Dendritic cell treated with granulocyte-macrophage colony-stimulating factor and Interleukin-4, amounts not matched to agents 40 ng/mL and 50 ng/mL, for 4 days (primary cell): ENCODE measurements at regions not wholly inside any gene's neighbourhood (a gene's known extent, or its start where the extent isn't known, plus 50 kb on each side); places are given as distances from the start of the nearest gene placed in this dataset.

Experiments used
- H3K27ac Mint-ChIP-seq: one replicate; pipeline ENCODE4 v1.8.0; 2022; ENCODE audit warnings: mild to moderate bottlenecking, mixed read lengths
- H3K27me3 Mint-ChIP-seq: one replicate; pipeline ENCODE4 v1.8.0; 2022; ENCODE audit warnings: mild to moderate bottlenecking, mixed read lengths
- H3K36me3 Mint-ChIP-seq: one replicate; pipeline ENCODE4 v1.8.0; 2022; ENCODE audit warnings: low read depth, mixed read lengths
- H3K4me1 Mint-ChIP-seq: one replicate; pipeline ENCODE4 v1.8.0; 2022; ENCODE audit warnings: low read depth, mixed read lengths
- H3K4me3 Mint-ChIP-seq: one replicate; pipeline ENCODE4 v1.8.0; 2022; ENCODE audit warnings: mild to moderate bottlenecking, moderate library complexity, mixed read lengths
- H3K9me3 Mint-ChIP-seq: one replicate; pipeline ENCODE4 v1.8.0; 2022; ENCODE audit warnings: mixed read lengths
- intact Hi-C: fragments of 100-400 bp; cut with micrococcal nuclease; formaldehyde crosslinking; loops from one replicate; pipeline ENCODE4 v1.15.0; 2022

DNA sequence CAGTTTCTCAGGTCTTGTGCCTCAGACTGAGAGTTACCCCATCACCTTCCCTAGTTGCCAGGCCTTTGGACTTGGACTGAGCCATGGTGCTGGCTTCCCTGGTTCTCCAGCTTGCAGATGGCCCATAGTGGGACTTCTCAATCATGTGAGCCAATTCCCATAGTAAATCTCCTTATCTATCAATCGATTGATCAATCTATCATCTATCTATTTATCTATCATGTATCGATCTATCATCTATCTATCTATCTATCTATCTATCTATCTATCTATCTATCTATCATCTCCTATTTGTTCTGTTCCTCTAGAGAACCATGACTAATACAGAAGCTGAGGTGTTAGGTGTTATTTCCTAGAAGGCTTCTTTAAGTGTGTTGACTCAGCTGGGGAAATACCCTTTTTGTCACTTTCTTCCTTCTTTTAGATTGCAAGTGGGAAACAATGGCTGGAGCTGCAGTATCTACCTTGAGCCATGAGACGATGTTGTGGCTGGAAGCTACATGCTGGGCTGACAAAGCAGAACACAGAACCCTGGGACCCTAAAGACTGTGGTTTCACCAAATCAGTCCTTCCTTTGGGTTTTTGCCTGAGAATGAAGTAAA is 234.7 kb upstream of the GLI3 start:
- Mint-ChIP-seq H3K4me1 (no peaks in the 10 kb centered on the region), H3K27me3 (no peaks in the 10 kb centered on the region), H3K27ac (no peak overlapping the region), H3K36me3 (no peaks in the 10 kb centered on the region), H3K4me3 (no peak overlapping the region), H3K9me3 (peaks cover under 1% of the 10 kb centered on the region)
- intact Hi-C loops = no loop called here

DNA sequence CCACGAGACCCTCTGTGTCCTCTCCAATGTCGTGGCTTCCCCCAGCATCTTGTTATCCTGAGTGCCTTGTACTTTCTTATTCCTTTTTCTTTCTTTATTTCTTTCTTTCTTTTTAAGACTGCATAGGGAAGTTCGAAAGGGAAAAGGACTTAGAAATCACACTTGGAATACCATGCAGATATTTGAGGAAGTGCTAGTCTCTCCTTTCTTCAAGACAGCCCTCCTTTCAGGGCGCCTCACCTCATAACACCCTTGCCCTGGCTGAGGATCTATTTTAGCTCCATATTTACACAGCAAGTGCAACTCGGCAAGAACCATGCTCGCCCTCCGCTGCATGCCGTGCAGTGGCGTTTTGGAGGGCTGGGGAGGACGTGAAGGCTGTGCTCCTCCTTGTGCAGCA is 232.3 kb upstream of the GLI3 start:
- H3K36me3 Mint-ChIP-seq = no peaks in the 10 kb centered on the region
- H3K9me3 Mint-ChIP-seq = no peaks in the 10 kb centered on the region
- H3K27ac Mint-ChIP-seq = no peak overlapping the region
- H3K27me3 Mint-ChIP-seq = no peaks in the 10 kb centered on the region
- no peak overlapping the region for H3K4me3 Mint-ChIP-seq
- H3K4me1 Mint-ChIP-seq = no peaks in the 10 kb centered on the region
- intact Hi-C loops = no loop called here

DNA sequence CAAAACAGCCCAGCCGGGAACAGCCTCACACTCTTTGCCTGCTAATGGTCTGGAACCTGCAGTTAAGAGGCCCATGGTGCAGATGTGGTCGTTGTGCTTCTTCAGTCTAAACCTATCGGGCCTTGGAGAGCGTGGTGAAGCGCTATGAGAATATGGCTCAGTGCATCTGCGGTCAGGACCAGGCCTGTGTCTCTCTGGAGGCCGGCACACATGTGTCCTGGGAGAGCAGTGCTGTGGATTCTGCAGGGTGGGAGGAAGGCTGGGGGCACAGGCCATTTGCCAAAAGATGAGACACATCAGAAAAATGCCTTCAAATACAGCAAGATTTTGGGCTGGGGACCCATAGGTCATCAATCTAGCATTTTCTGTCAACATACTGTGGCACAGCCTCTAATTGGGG is 231.5 kb upstream of the GLI3 start:
- no peak overlapping the region for H3K4me3 Mint-ChIP-seq
- no peaks in the 10 kb centered on the region for H3K36me3 Mint-ChIP-seq
- H3K9me3 Mint-ChIP-seq = no peaks in the 10 kb centered on the region
- no peaks in the 10 kb centered on the region for H3K4me1 Mint-ChIP-seq
- intact Hi-C loops = no loop called here
- no peaks in the 10 kb centered on the region for H3K27me3 Mint-ChIP-seq
- no peak overlapping the region for H3K27ac Mint-ChIP-seq

DNA sequence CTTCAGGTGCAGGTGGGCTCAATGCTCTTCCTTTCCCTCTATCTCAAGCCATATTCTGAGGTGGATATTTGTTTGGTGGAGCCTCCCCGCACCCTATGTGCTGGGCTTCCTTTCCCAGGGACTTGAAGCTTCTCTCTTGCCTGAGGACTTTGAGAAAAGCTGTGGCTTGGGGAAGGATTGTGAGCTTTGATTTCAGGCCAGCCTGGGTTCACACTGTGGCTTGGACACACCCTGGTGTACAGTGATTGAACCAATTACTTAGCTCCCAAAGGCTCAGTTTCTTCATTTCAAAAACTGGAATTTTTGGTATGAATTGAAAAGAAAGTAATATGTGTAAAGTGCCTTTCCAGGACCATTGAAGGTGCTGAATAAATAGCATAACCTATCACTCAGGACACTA is 224.5 kb upstream of the GLI3 start:
- H3K27ac Mint-ChIP-seq = no peak overlapping the region
- intact Hi-C loops = no loop called here
- no peak overlapping the region for H3K4me3 Mint-ChIP-seq
- no peaks in the 10 kb centered on the region for H3K36me3 Mint-ChIP-seq
- no peaks in the 10 kb centered on the region for H3K4me1 Mint-ChIP-seq
- H3K9me3 Mint-ChIP-seq = no peaks in the 10 kb centered on the region
- H3K27me3 Mint-ChIP-seq = no peaks in the 10 kb centered on the region

DNA sequence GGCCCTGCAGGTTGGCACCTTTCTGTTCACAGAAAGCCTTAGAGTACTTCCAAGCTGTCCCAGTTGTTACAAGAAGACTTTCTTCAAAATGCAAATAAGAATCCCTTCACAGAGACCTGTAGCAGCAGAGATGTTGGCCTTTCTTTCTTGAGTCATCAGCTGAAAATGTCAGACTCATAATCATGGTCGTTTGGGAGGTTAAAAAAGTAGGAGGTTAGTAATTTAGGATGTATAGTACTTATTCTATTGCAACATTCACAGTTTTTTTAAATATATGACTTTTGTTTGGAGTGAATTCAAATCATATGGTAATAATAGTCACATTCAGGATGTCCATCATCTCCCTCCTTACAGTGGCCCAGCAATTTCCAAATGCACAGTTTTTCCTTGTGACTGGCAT is 223.9 kb upstream of the GLI3 start:
- Mint-ChIP-seq H3K27me3 (no peaks in the 10 kb centered on the region), H3K4me3 (no peak overlapping the region), H3K36me3 (no peaks in the 10 kb centered on the region), H3K27ac (no peak overlapping the region), H3K4me1 (no peaks in the 10 kb centered on the region), H3K9me3 (no peaks in the 10 kb centered on the region)
- intact Hi-C loops = no loop called here

DNA sequence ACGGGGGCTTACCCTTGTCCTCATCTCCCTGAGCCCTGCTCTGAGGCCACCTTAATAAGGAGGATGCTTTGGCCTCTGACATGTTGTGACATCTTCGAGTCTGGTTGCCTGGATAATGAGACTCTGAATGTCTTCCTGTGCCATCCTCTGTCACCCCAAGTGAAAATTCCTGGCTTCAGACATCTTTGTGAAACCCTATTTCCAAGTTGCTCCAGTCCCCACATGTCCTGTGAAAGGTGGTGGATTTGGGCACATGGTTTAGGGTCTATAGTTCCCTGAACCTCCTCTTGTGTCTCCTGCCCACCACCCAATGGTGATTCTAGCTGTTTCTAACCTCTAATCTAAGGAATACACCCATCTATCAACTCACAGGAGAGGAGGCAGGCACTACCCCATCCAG is 223.1 kb upstream of the GLI3 start:
- no peaks in the 10 kb centered on the region for H3K36me3 Mint-ChIP-seq
- no peak overlapping the region for H3K27ac Mint-ChIP-seq
- no peaks in the 10 kb centered on the region for H3K4me1 Mint-ChIP-seq
- H3K27me3 Mint-ChIP-seq = no peaks in the 10 kb centered on the region
- H3K9me3 Mint-ChIP-seq = no peaks in the 10 kb centered on the region
- no peak overlapping the region for H3K4me3 Mint-ChIP-seq
- intact Hi-C loops = no loop called here

DNA sequence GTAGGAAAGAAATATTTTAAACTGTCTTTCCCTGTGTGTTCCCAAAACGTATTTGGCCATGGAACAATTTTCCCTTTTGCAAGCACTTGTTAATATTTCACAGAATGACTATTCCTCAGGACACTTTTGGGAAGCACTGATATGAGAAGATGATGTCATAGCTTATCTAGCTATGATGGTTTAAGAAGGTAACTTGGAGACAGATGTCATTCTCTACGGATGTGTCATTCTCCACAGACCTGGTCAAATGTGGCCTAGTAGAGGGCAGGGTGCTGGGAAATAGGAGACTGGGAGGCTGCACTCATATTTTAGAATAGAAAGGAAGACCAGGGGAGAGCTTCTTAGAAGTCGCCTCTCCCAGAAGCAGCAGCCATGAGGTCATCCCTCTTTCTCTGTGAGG is 220.7 kb upstream of the GLI3 start:
- intact Hi-C loops = no loop called here
- H3K4me1 Mint-ChIP-seq = no peaks in the 10 kb centered on the region
- no peak overlapping the region for H3K27ac Mint-ChIP-seq
- H3K4me3 Mint-ChIP-seq = no peak overlapping the region
- H3K27me3 Mint-ChIP-seq = no peaks in the 10 kb centered on the region
- no peaks in the 10 kb centered on the region for H3K9me3 Mint-ChIP-seq
- H3K36me3 Mint-ChIP-seq = no peaks in the 10 kb centered on the region

DNA sequence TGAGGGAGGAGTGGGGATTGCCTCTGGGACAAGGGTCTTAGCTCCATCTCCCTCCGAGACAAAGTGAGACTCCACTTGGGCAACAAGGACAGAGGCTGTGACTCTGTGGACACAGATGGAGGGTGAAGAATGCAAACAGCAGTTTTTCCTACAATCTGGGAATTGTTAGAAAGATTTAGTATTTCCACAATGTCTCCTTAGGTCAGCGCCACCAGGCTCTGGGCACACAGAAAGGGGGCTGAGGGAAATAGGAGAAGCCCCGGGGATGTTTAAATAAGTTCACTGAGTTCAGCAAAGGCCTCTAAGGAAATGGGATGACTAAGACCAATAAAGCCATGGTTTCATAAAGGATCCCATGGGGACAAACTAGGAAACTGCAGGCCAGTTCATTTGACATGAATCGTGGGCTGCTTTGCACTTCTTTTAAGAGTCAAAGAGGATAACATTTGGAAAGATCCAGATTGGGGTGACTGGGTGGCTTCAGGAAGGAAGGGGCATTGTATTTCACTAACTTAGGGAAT is 219.8 kb upstream of the GLI3 start:
- intact Hi-C loops = no loop called here
- Mint-ChIP-seq H3K4me3 (no peak overlapping the region), H3K27ac (no peak overlapping the region)

DNA sequence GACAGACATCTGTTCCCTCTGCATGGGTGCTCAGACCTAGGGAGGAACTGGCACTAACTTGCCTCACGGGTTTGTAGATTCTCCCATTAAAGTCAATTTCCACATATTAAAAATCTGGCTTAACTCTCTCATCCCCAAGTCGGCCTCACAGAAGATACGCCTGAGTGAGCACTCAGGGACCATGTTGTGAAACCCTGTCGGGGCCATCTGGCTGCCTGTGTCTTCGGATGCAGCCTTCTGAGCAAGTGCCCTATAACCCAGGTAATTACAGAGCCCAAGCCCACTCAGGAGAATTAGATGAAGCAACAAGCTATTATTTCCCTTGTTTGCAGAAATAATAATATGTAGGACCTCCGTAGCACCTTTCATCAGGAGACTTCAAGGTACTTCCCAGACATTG is 219.3 kb upstream of the GLI3 start:
- intact Hi-C loops = no loop called here
- Mint-ChIP-seq H3K4me1 (no peaks in the 10 kb centered on the region), H3K27me3 (no peaks in the 10 kb centered on the region), H3K9me3 (no peaks in the 10 kb centered on the region), H3K36me3 (no peaks in the 10 kb centered on the region), H3K4me3 (no peak overlapping the region), H3K27ac (no peak overlapping the region)

More for the DNA sequence above, 219.8 kb upstream of the GLI3 start:
- no peaks in the 10 kb centered on the region for H3K36me3 Mint-ChIP-seq
- no peaks in the 10 kb centered on the region for H3K4me1 Mint-ChIP-seq
- no peaks in the 10 kb centered on the region for H3K27me3 Mint-ChIP-seq
- no peaks in the 10 kb centered on the region for H3K9me3 Mint-ChIP-seq

DNA sequence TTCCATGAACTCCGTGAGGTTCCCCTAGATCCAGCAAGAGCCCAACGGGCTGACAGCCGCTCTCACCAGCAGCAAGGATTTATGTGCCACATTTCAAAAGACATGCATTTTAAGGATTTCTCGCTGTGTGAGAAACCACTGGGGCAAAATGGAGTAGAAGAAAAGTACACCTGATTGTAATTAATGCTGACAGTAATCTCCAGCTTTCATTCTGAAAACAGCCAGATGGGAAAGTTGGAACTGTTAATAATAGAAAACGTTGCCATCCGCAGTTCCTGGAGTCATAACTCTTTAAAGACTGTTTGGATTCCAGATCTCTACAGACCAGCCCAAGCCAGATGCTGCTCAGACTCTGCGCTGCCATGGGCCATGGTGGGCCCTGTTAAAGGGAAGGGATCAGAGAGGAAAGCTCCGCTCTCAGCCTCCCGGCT is 216.9 kb upstream of the GLI3 start:
- no peaks in the 10 kb centered on the region for H3K9me3 Mint-ChIP-seq
- no peak overlapping the region for H3K27ac Mint-ChIP-seq
- intact Hi-C loops = no loop called here
- no peaks in the 10 kb centered on the region for H3K4me1 Mint-ChIP-seq
- H3K4me3 Mint-ChIP-seq = no peak overlapping the region
- H3K36me3 Mint-ChIP-seq = no peaks in the 10 kb centered on the region
- H3K27me3 Mint-ChIP-seq = no peaks in the 10 kb centered on the region

DNA sequence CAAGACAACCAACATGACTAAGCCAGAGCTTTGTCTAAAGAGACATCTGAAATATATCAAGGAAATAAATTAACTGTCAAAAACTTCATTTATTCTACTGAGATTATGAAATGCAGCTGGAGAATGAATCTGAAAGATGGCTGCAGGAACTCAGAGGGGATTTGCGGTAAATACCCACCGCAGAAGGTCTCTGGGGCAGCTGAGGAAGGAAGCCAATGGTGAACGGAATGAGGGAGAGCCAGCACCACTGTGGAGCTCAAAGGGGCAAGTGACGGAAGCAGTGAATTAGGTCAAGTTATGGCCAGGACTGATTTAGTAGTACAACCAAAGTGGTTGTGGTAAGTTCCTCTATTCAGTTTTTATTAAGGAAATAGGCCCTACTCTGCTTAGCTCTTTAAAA is 215.3 kb upstream of the GLI3 start:
- intact Hi-C loops = no loop called here
- Mint-ChIP-seq H3K27me3 (no peaks in the 10 kb centered on the region), H3K36me3 (no peaks in the 10 kb centered on the region), H3K4me3 (no peak overlapping the region), H3K27ac (no peak overlapping the region), H3K4me1 (no peaks in the 10 kb centered on the region), H3K9me3 (no peaks in the 10 kb centered on the region)

DNA sequence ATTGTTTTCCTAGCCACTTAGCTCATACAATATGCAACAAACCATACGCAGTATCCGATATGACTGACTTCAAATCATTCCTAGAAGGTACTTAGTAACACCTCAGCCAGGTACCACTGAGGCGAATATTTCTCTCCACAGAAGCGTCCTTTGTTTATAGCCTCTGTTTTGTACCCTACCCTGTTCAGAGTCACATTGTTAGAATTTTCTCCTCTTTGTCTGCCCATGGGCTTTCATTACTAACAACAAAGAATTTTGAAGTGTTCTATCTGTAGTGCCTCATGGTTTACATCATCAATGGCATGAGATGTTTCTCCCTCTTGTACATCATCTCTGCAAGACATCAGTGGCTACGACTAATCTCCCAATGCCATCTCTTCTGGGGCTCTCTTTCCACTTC is 212.4 kb upstream of the GLI3 start:
- H3K4me1 Mint-ChIP-seq = no peaks in the 10 kb centered on the region
- H3K27me3 Mint-ChIP-seq = no peaks in the 10 kb centered on the region

DNA sequence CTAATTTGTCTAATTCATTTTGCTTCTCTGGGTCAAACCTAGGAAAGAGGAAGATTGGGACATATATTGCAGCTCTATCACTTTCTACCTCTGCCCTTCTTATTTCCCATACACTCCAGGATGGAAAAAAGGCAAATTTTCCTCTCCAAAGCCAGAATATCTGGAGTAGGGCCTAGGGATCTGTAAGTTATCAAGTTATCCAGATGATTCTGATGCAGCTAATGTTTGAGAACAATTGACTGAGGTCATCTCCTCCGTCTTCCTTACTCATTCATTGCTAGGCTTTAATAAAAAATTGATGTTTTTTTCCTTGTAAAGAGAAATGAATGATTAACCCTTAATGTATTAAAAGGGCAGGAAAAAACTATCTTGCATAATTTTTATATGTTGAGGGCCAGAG is 211.9 kb upstream of the GLI3 start:
- intact Hi-C loops = no loop called here
- Mint-ChIP-seq H3K27me3 (no peaks in the 10 kb centered on the region), H3K36me3 (no peaks in the 10 kb centered on the region), H3K27ac (no peak overlapping the region), H3K4me3 (no peak overlapping the region), H3K4me1 (no peaks in the 10 kb centered on the region), H3K9me3 (peaks cover 6% of the 10 kb centered on the region)

More for the DNA sequence above, 212.4 kb upstream of the GLI3 start:
- no peaks in the 10 kb centered on the region for H3K36me3 Mint-ChIP-seq
- no peak overlapping the region for H3K27ac Mint-ChIP-seq
- H3K4me3 Mint-ChIP-seq = no peak overlapping the region
- peaks cover 6% of the 10 kb centered on the region for H3K9me3 Mint-ChIP-seq
- intact Hi-C loops = no loop called here

DNA sequence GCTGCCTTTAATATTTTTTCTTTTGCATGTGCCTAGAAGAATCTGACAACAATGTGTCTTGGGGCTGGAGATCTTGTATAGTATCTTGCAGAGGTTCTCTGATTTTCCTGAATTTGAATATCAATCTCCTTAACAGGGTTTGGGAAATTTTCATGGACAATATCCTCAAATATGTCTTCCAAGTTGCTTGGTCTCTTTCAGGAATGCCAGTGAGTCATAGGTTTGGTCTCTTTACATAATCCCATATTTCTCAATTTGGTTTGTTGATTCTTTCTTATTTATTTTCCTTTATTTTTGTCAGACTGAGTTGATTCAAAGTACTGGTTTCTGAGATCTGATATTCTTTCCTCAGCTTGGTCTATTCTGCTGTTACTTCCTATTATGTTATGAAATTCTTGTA is 208.7 kb upstream of the GLI3 start:
- Mint-ChIP-seq H3K4me3 (no peak overlapping the region), H3K36me3 (no peaks in the 10 kb centered on the region), H3K9me3 (peaks cover 23% of the 10 kb centered on the region), H3K27me3 (no peaks in the 10 kb centered on the region), H3K4me1 (no peaks in the 10 kb centered on the region), H3K27ac (no peak overlapping the region)
- intact Hi-C loops = no loop called here

DNA sequence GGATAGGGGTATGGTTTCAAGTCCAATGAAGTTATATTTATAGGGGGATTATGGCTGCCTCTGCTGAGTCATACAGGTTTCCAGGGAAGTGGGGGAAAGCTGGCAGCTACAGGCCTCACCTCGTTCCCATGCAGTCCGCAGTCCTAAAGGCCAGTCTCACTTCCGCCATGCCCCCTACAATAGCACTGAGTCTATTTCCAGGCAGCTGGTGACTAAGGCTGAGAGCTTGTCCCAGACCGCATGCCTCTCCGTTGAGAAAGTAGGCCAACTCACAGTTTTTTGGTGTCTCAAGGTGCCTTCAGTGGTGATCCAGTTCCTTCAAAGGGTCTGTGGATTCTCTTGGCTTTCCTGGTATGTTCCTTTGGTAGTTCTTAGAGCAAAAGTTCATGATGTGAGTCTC is 203.9 kb upstream of the GLI3 start:
- no peaks in the 10 kb centered on the region for H3K36me3 Mint-ChIP-seq
- no peaks in the 10 kb centered on the region for H3K27me3 Mint-ChIP-seq
- no peak overlapping the region for H3K4me3 Mint-ChIP-seq
- intact Hi-C loops = no loop called here
- no peak overlapping the region for H3K27ac Mint-ChIP-seq
- no peaks in the 10 kb centered on the region for H3K4me1 Mint-ChIP-seq
- peaks cover 46% of the 10 kb centered on the region for H3K9me3 Mint-ChIP-seq
